GM12878 (cell line): ENCODE measurements at regions not wholly inside any gene's neighbourhood (a gene's known extent, or its start where the extent isn't known, plus 50 kb on each side); places are given as distances from the start of the nearest gene placed in this dataset.

ENCODE experiments used
- ATAC-seq: fragments of 200-7000 bp; cut with Tn5 transposase; 3 replicates; pipeline ENCODE4 v1.9.1; 2020; ENCODE audit warnings: mild to moderate bottlenecking, moderate library complexity
- BruUV-seq: library from RNA; stranded (reverse); fragments of 400-500 nt; replicated peaks from 2 replicates; lab custom pipeline; 2021; lab: Mats Ljungman, UMichigan
- CTCF ChIA-PET: fragments of 300-600 bp; sonication (Branson Sonifier 250); formaldehyde crosslinking; extraction: SDS; loops from one replicate; lab custom pipeline; 2021; ENCODE audit warnings: inconsistent platforms; lab: Yijun Ruan, JAX
- POLR2A ChIA-PET: fragments of 350-600 bp; formaldehyde crosslinking; extraction: SDS; loops from one replicate; lab custom pipeline; 2021; ENCODE audit warnings: inconsistent platforms; lab: Charles Lee
- RAD21 ChIA-PET: fragments of 300-600 bp; sonication (Branson Sonifier 250); formaldehyde crosslinking; loops from one replicate; lab custom pipeline; 2023; ENCODE audit warnings: antibody characterized with exemption; ENCODE audit not compliant: unreplicated experiment; lab: Charles Lee
- SMC1A ChIA-PET: fragments of 300-600 bp; sonication (Branson Sonifier 250); formaldehyde crosslinking; loops from one replicate; lab custom pipeline; 2023; ENCODE audit not compliant: unreplicated experiment, uncharacterized antibody; lab: Charles Lee
- DNase-seq: peaks from one replicate; pipeline ENCODE4 v3.0.0-alpha.2; 2011; ENCODE audit warnings: low read depth, low spot score
- FAIRE-seq: peaks from 3 replicates; lab custom pipeline; 2011; peaks lifted over from hg19 to GRCh38; lab: Jason Lieb, UNC
- H2AFZ ChIP-seq: 2 replicates; pipeline ENCODE4 v1.6.0; 2011; ENCODE audit warnings: low read depth, low read length, control low read depth; ENCODE audit not compliant: control insufficient read depth
- H3K27ac ChIP-seq: 2 replicates; pipeline ENCODE4 v1.5.1; 2011; ENCODE audit warnings: control low read depth; ENCODE audit not compliant: control insufficient read depth, insufficient read depth
- H3K27me3 ChIP-seq, 2 experiments: replicated peaks in 1 of 2; 2 replicates each; pipeline versions ENCODE4 v1.6.0 to v1.6.1; 2011; ENCODE audit warnings: low read length in 1 of 2; ENCODE audit not compliant: control insufficient read depth in 2 of 2, insufficient read depth in 2 of 2
- H3K36me3 ChIP-seq, 2 experiments: 2 replicates each; pipeline ENCODE4 v1.5.1; 2011; ENCODE audit warnings: low read length in 1 of 2; ENCODE audit not compliant: control insufficient read depth in 2 of 2, insufficient read depth in 2 of 2
- H3K4me1 ChIP-seq: 2 replicates; pipeline ENCODE4 v1.6.1; 2011; ENCODE audit warnings: mild to moderate bottlenecking, low read length, moderate library complexity, mixed read lengths; ENCODE audit not compliant: control insufficient read depth, insufficient read depth
- H3K4me2 ChIP-seq: 2 replicates; pipeline ENCODE4 v1.6.0; 2011; ENCODE audit warnings: control low read depth; ENCODE audit not compliant: control insufficient read depth, insufficient read depth
- H3K4me3 ChIP-seq: fragments of 200-600 bp; sonication (generic); 2 replicates; pipeline ENCODE4 v1.5.1; 2016
- H3K79me2 ChIP-seq: 2 replicates; pipeline ENCODE4 v1.6.0; 2011; ENCODE audit warnings: low read length; ENCODE audit not compliant: control insufficient read depth, insufficient read depth
- H3K9ac ChIP-seq: 2 replicates; pipeline ENCODE4 v1.8.0; 2011; ENCODE audit warnings: low read length, control low read depth, mixed read lengths; ENCODE audit not compliant: control insufficient read depth, insufficient read depth
- H3K9me3 ChIP-seq: replicated peaks from 3 replicates; pipeline ENCODE4 v1.5.1; 2011; ENCODE audit warnings: mild to moderate bottlenecking, low read length; ENCODE audit not compliant: control insufficient read depth, insufficient read depth
- H4K20me1 ChIP-seq: 2 replicates; pipeline ENCODE4 v1.6.0; 2011; ENCODE audit not compliant: control insufficient read depth, insufficient read depth
- ATF7 ChIP-seq: fragments of 450-650 bp; IDR thresholded peaks from 2 replicates; pipeline ENCODE4 v1.6.1; 2016; ENCODE audit warnings: low read depth, mild to moderate bottlenecking
- E2F4 ChIP-seq: IDR thresholded peaks from 2 replicates; pipeline ENCODE4 v1.6.1; 2012; ENCODE audit warnings: low read depth, low read length, improper control_type of control experiment
- FOS ChIP-seq: IDR thresholded peaks from 3 replicates; pipeline ENCODE4 v1.6.1; 2011; ENCODE audit warnings: borderline replicate concordance; ENCODE audit not compliant: insufficient read length; ENCODE audit errors: extremely low read depth
- HCFC1 ChIP-seq: fragments of 150-350 bp; IDR thresholded peaks from 2 replicates; pipeline ENCODE4 v1.6.1; 2014; ENCODE audit warnings: low read length
- IRF4 ChIP-seq: IDR thresholded peaks from 2 replicates; pipeline ENCODE4 v1.6.1; 2011; ENCODE audit warnings: low read depth, low read length
- MLLT1 ChIP-seq: fragments of 450-650 bp; IDR thresholded peaks from 2 replicates; pipeline ENCODE4 v1.6.1; 2016; ENCODE audit warnings: mild to moderate bottlenecking
- NFIC ChIP-seq: IDR thresholded peaks from 2 replicates; pipeline ENCODE4 v1.6.1; 2012; ENCODE audit warnings: low read depth, mild to moderate bottlenecking, inconsistent platforms, low read length, moderate library complexity
- NR2C2 ChIP-seq: IDR thresholded peaks from 2 replicates; pipeline ENCODE4 v1.6.1; 2011; ENCODE audit warnings: borderline replicate concordance, low read depth; ENCODE audit not compliant: control insufficient read depth, insufficient read length
- PAX5 ChIP-seq: IDR thresholded peaks from 2 replicates; pipeline ENCODE4 v1.6.1; 2011; ENCODE audit warnings: low read depth, low read length, borderline replicate concordance
- POLR2AphosphoS5 ChIP-seq: IDR thresholded peaks from 2 replicates; pipeline ENCODE4 v1.6.1; 2011; ENCODE audit warnings: mild to moderate bottlenecking, low read length, inconsistent platforms
- SKIL ChIP-seq: fragments of 450-650 bp; IDR thresholded peaks from 2 replicates; pipeline ENCODE4 v1.6.1; 2017; ENCODE audit warnings: mild to moderate bottlenecking, low read depth, inconsistent platforms; ENCODE audit not compliant: poor library complexity, severe bottlenecking
- SRF ChIP-seq, 2 experiments: IDR thresholded peaks; 2 replicates each; pipeline ENCODE4 v1.6.1; 2011; ENCODE audit warnings: low read depth in 2 of 2, low read length in 2 of 2, mild to moderate bottlenecking in 1 of 2, moderate library complexity in 1 of 2
- SUPT20H ChIP-seq: IDR thresholded peaks from 2 replicates; pipeline ENCODE4 v1.6.1; 2011; ENCODE audit warnings: low read depth, mild to moderate bottlenecking, low read length, moderate library complexity, borderline replicate concordance; ENCODE audit not compliant: control insufficient read depth
- TARDBP ChIP-seq: IDR thresholded peaks from 2 replicates; pipeline ENCODE4 v1.6.1; 2016; ENCODE audit warnings: borderline replicate concordance
- TCF3 ChIP-seq: IDR thresholded peaks from 2 replicates; pipeline ENCODE4 v1.6.1; 2012; ENCODE audit warnings: low read depth, mild to moderate bottlenecking, low read length, borderline replicate concordance; ENCODE audit not compliant: insufficient read depth
- WRNIP1 ChIP-seq: IDR thresholded peaks from 2 replicates; pipeline ENCODE4 v1.6.1; 2011; ENCODE audit warnings: low read depth, low read length, improper control_type of control experiment, borderline replicate concordance
- ZBTB33 ChIP-seq: fragments of 450-650 bp; IDR thresholded peaks from 2 replicates; pipeline ENCODE4 v1.6.1; 2017; ENCODE audit warnings: mild to moderate bottlenecking
- WGBS: methylation state at CpG from one replicate; pipeline ENCODE4 v1.1.6; 2016; ENCODE audit warnings: low lambda C conversion rate; ENCODE audit not compliant: insufficient replicate concordance, insufficient coverage; ENCODE audit errors: missing lambda C conversion rate; 5-methylcytosine and 5-hydroxymethylcytosine counted together
- in situ Hi-C: fragments of 300-500 bp; cut with MboI; formaldehyde crosslinking; loops from 9 replicates; pipeline ENCODE4 v1.14.3; 2018; ENCODE audit warnings: mixed read lengths
- intact Hi-C: fragments of 100-400 bp; cut with micrococcal nuclease; formaldehyde crosslinking; loops from one replicate; pipeline ENCODE4 v1.14.2; 2022; ENCODE audit not compliant: unreplicated experiment

- TF ChIP-seq NFIC, result no peak
- no peak for TF ChIP-seq NR2C2
- no peak for TF ChIP-seq IRF4
- no peak for TF ChIP-seq SRF (IDR thresholded peaks at IDR 0.05; ENCODE audit: low read depth in 2 of 2, low read length in 2 of 2)
Measured at GRCh38 chr3:40915346-40915865, 283.9 kb upstream of the CTNNB1 start (continued).

- no peaks in the 10 kb centered on the region for H3K79me2 ChIP-seq
- RAD21 ChIA-PET, result interaction anchor here (1.0 kb wide), 1 partner anchor 9 kb away, joined by 3 read pairs; no protein-coding TSS in a partner anchor
- intact Hi-C loops (no loop called here), in situ Hi-C loops (no loop called here)
- FAIRE-seq (no peak), DNase-seq (peak; percentile 19), ATAC-seq (peak; percentile 87)
- SMC1A ChIA-PET, result interaction anchor here (1.4 to 1.8 kb wide), 2 partner anchors 41 to 48 kb away, joined by 3 to 8 read pairs; no protein-coding TSS in a partner anchor
- no peak overlapping the region for H3K9ac ChIP-seq
- H3K4me1 ChIP-seq, result no peaks in the 10 kb centered on the region
- POLR2A ChIA-PET, result interaction anchor here (0.6 kb wide), 1 partner anchor 46 kb away, joined by 5 read pairs; no protein-coding TSS in a partner anchor
- CTCF ChIA-PET, result interaction anchor here (1.0 kb wide), 1 partner anchor 51 kb away, joined by 3 read pairs; no protein-coding TSS in a partner anchor
- H3K27me3 ChIP-seq, result no peaks in the 10 kb centered on the region
- H3K36me3 ChIP-seq, result no peaks in the 10 kb centered on the region
- H3K9me3 ChIP-seq, result no peaks in the 10 kb centered on the region; the same call in 2 of the 3 replicates
- no peak overlapping the region for H3K4me3 ChIP-seq
- WGBS, result 0% methylated on average over 2 of the region's 2 CpGs
- H3K27ac ChIP-seq, result no peak overlapping the region
- H2AFZ ChIP-seq, result no peak overlapping the region
- no peak overlapping the region for H3K4me2 ChIP-seq
- no TSS peak for BruUV-seq
- no peaks in the 10 kb centered on the region for H4K20me1 ChIP-seq
- TF ChIP-seq SKIL, result no peak
- no peak for TF ChIP-seq ZBTB33
- no peak for TF ChIP-seq FOS
- no peak for TF ChIP-seq WRNIP1
- no peak for TF ChIP-seq MLLT1
- TF ChIP-seq HCFC1, result no peak
- no peak for TF ChIP-seq TARDBP
- TF ChIP-seq ATF7, result 0 out of 2 replicates have a peak, but pooled peaks have one; percentile 23
- no peak for TF ChIP-seq SUPT20H
- no peak for TF ChIP-seq PAX5
- TF ChIP-seq E2F4, result no peak
- TF ChIP-seq POLR2AphosphoS5, result no peak
- no peak for TF ChIP-seq TCF3
Measured at GRCh38 chr3:40920041-40920440, 279.3 kb upstream of the CTNNB1 start.
